Neutrophil (primary cell): ENCODE measurements at regions not wholly inside any gene's neighbourhood (a gene's known extent, or its start where the extent isn't known, plus 50 kb on each side); places are given as distances from the start of the nearest gene placed in this dataset.

ENCODE experiments used
- H3K27ac ChIP-seq: fragments of 200-600 bp; sonication (generic); 2 replicates; pipeline ENCODE4 v1.5.1; 2016; ENCODE audit warnings: mild to moderate bottlenecking, moderate library complexity
- H3K27me3 ChIP-seq: fragments of 200-600 bp; sonication (generic); 2 replicates; pipeline ENCODE4 v1.6.0; 2016; ENCODE audit warnings: mild to moderate bottlenecking
- H3K36me3 ChIP-seq: fragments of 200-600 bp; sonication (generic); 2 replicates; pipeline ENCODE4 v1.5.1; 2017
- H3K4me1 ChIP-seq, 2 experiments: fragments of 200-600 bp in 1 of 2; sonication (generic) in 1 of 2; 1 replicate in 1 of 2; 2 replicates in 1 of 2; pipeline versions ENCODE4 v1.5.1 to v1.6.1; 2013 to 2016; ENCODE audit warnings: low read depth in 1 of 2, low read length in 1 of 2, mild to moderate bottlenecking in 1 of 2, moderate library complexity in 1 of 2; ENCODE audit not compliant: control insufficient read depth in 1 of 2, insufficient read depth in 1 of 2
- H3K4me3 ChIP-seq, 2 experiments: fragments of 200-600 bp in 1 of 2; sonication (generic) in 1 of 2; 1 replicate in 1 of 2; 2 replicates in 1 of 2; pipeline ENCODE4 v1.5.1; 2013 to 2016; ENCODE audit warnings: low read depth in 1 of 2, low read length in 1 of 2, mild to moderate bottlenecking in 1 of 2, moderate library complexity in 1 of 2
- H3K9me3 ChIP-seq: fragments of 200-600 bp; sonication (generic); 2 replicates; pipeline ENCODE4 v1.5.1; 2016
- CTCF ChIP-seq: fragments of 200-600 bp; sonication (generic); IDR thresholded peaks from 2 replicates; pipeline ENCODE4 v1.5.1; 2016; ENCODE audit warnings: antibody characterized with exemption

GRCh38 chr2:516944-517343 is 160.3 kb downstream of the TMEM18 start:
- TF ChIP-seq CTCF = no peak
- Histone ChIP-seq H3K27ac (no peak overlapping the region), H3K4me3 (no peak overlapping the region), H3K27me3 (no peaks in the 10 kb centered on the region), H3K4me1 (no peaks in the 10 kb centered on the region), H3K9me3 (no peaks in the 10 kb centered on the region), H3K36me3 (no peaks in the 10 kb centered on the region)

GRCh38 chr2:516131-516530 is 161.1 kb downstream of the TMEM18 start:
- no peak for TF ChIP-seq CTCF
- no peaks in the 10 kb centered on the region for H3K9me3 ChIP-seq

GRCh38 chr2:515441-516127 is 161.6 kb downstream of the TMEM18 start:
- H3K27me3 ChIP-seq = no peaks in the 10 kb centered on the region
- H3K4me3 ChIP-seq = no peak overlapping the region
- H3K36me3 ChIP-seq = no peaks in the 10 kb centered on the region
- TF ChIP-seq CTCF = no peak
- no peaks in the 10 kb centered on the region for H3K9me3 ChIP-seq
- no peak overlapping the region for H3K27ac ChIP-seq
- no peaks in the 10 kb centered on the region for H3K4me1 ChIP-seq

More at GRCh38 chr2:516131-516530, 161.1 kb downstream of the TMEM18 start:
- Histone ChIP-seq H3K4me3 (no peak overlapping the region), H3K27me3 (no peaks in the 10 kb centered on the region), H3K36me3 (no peaks in the 10 kb centered on the region), H3K27ac (no peak overlapping the region), H3K4me1 (no peaks in the 10 kb centered on the region)

GRCh38 chr2:513981-514706 is 163.1 kb downstream of the TMEM18 start:
- Histone ChIP-seq H3K27me3 (no peaks in the 10 kb centered on the region), H3K4me3 (no peak overlapping the region), H3K36me3 (no peaks in the 10 kb centered on the region), H3K4me1 (no peaks in the 10 kb centered on the region), H3K27ac (no peak overlapping the region), H3K9me3 (no peaks in the 10 kb centered on the region)
- TF ChIP-seq CTCF = no peak

- Histone ChIP-seq H3K27me3 (no peaks in the 10 kb centered on the region), H3K36me3 (no peaks in the 10 kb centered on the region), H3K27ac (no peak overlapping the region), H3K4me3 (no peak overlapping the region), H3K9me3 (no peaks in the 10 kb centered on the region), H3K4me1 (no peaks in the 10 kb centered on the region)
- no peak for TF ChIP-seq CTCF
These were observed 166.4 kb downstream of the TMEM18 start for GRCh38 chr2:510839-511238.
